ENCODE measurements at regions not wholly inside any gene's neighbourhood (a gene's known extent, or its start where the extent isn't known, plus 50 kb on each side); places are given as distances from the start of the nearest gene placed in this dataset.
A peak's percentile ranks its signal among the peaks of the same experiment; 100 is the strongest.
"Not testable (repeated sequence)": the region's sequence is repeated elsewhere in the genome, so short reads cannot be mapped to it uniquely, and the experiment has no call there.

- no peak for DNase-seq
These were observed 115.0 kb upstream of the TBL1X start for GRCh38 chrX:9349572-9350494.

GRCh38 chrX:9351126-9351525 lies 113.7 kb upstream of the TBL1X start:
- DNase-seq = no peak

GRCh38 chrX:9352243-9352642 lies 112.6 kb upstream of the TBL1X start:
- no peak for DNase-seq

GRCh38 chrX:9352694-9353411 lies 112.0 kb upstream of the TBL1X start:
- DNase-seq = peak in 1 of 5 donors; percentile 94

GRCh38 chrX:9354918-9355317 lies 109.9 kb upstream of the TBL1X start:
- DNase-seq = no peak

GRCh38 chrX:9355739-9356138 lies 109.1 kb upstream of the TBL1X start:
- peak in 1 of 5 donors; percentile 84 for DNase-seq

- DNase-seq = no peak
These were observed 108.0 kb upstream of the TBL1X start for GRCh38 chrX:9356846-9357245.

- no peak for DNase-seq
These were observed 107.2 kb upstream of the TBL1X start for GRCh38 chrX:9357518-9358114.

- no peak for DNase-seq
These were observed 102.4 kb upstream of the TBL1X start for GRCh38 chrX:9362363-9362928.

- DNase-seq = no peak
These were observed 97.4 kb upstream of the TBL1X start for GRCh38 chrX:9367421-9367820.

- DNase-seq = no peak
These were observed 96.6 kb upstream of the TBL1X start for GRCh38 chrX:9368262-9368661.

GRCh38 chrX:9369802-9370291 lies 95.0 kb upstream of the TBL1X start:
- DNase-seq = peak in 1 of 5 donors; percentile 25

- DNase-seq = no peak
These were observed 94.0 kb upstream of the TBL1X start for GRCh38 chrX:9370893-9371292.

- DNase-seq = no peak
These were observed 92.0 kb upstream of the TBL1X start for GRCh38 chrX:9372866-9373265.

- no peak for DNase-seq
These were observed 91.1 kb upstream of the TBL1X start for GRCh38 chrX:9373789-9374188.

GRCh38 chrX:9374555-9374954 lies 90.3 kb upstream of the TBL1X start:
- no peak for DNase-seq

- DNase-seq = no peak
These were observed 88.7 kb upstream of the TBL1X start for GRCh38 chrX:9376111-9376510.

- not testable (repeated sequence) for DNase-seq
These were observed 87.6 kb upstream of the TBL1X start for GRCh38 chrX:9377216-9377615.

GRCh38 chrX:9378980-9379696 lies 85.7 kb upstream of the TBL1X start:
- peak in 1 of 5 donors; percentile 19 for DNase-seq

- DNase-seq = peak in 1 of 5 donors; percentile 26
These were observed 84.9 kb upstream of the TBL1X start for GRCh38 chrX:9379697-9380551.

GRCh38 chrX:9383655-9384054 lies 81.2 kb upstream of the TBL1X start:
- DNase-seq = no peak

All from T-helper 1 cell (primary cell).